ENCODE measurements at regions not wholly inside any gene's neighbourhood (a gene's known extent, or its start where the extent isn't known, plus 50 kb on each side); places are given as distances from the start of the nearest gene placed in this dataset.

GRCh38 chr15:87167055-87167454 is 1087.4 kb downstream of the AGBL1 start:
- no peak for TF ChIP-seq CTCF (IDR thresholded peaks at IDR 0.05; ENCODE audit: extremely low read depth, low read depth, low read length)
- H3K27ac ChIP-seq (ENCODE audit: low read depth, low read length): no peak overlapping the region
- H3K4me1 ChIP-seq (ENCODE audit: insufficient read depth, low read length): no peaks in the 10 kb centered on the region
- no peaks in the 10 kb centered on the region for H3K36me3 ChIP-seq (ENCODE audit: insufficient read depth, low read length)
- no peak overlapping the region for H3K4me3 ChIP-seq (ENCODE audit: insufficient read depth, low read length)
- no peaks in the 10 kb centered on the region for H3K9me3 ChIP-seq (ENCODE audit: low read depth, low read length)
- H4K20me1 ChIP-seq (ENCODE audit: insufficient read depth, low read length): no peaks in the 10 kb centered on the region
- no peaks in the 10 kb centered on the region for H3K27me3 ChIP-seq (ENCODE audit: insufficient read depth, low read length)
- no peaks in the 10 kb centered on the region for H3K79me2 ChIP-seq (ENCODE audit: insufficient read depth, low read length)
- no peak overlapping the region for H2AFZ ChIP-seq (ENCODE audit: low read length)
- DNase-seq (ENCODE audit: insufficient read length, low spot score, missing footprints): no peak
- H3K4me2 ChIP-seq (ENCODE audit: insufficient read depth, low read length): no peak overlapping the region

GRCh38 chr15:87155771-87156170 is 1076.1 kb downstream of the AGBL1 start:
- Histone ChIP-seq H3K4me2 (ENCODE audit: insufficient read depth, low read length) (no peak overlapping the region), H3K4me1 (ENCODE audit: insufficient read depth, low read length) (peaks cover 6% of the 10 kb centered on the region), H2AFZ (ENCODE audit: low read length) (peak overlapping the region; percentile 9), H3K27ac (ENCODE audit: low read depth, low read length) (peak overlapping the region; percentile 58), H3K79me2 (ENCODE audit: insufficient read depth, low read length) (no peaks in the 10 kb centered on the region), H4K20me1 (ENCODE audit: insufficient read depth, low read length) (no peaks in the 10 kb centered on the region), H3K27me3 (ENCODE audit: insufficient read depth, low read length) (no peaks in the 10 kb centered on the region), H3K9me3 (ENCODE audit: low read depth, low read length) (no peaks in the 10 kb centered on the region), H3K36me3 (ENCODE audit: insufficient read depth, low read length) (no peaks in the 10 kb centered on the region), H3K4me3 (ENCODE audit: insufficient read depth, low read length) (no peak overlapping the region)
- no peak for DNase-seq (ENCODE audit: insufficient read length, low spot score, missing footprints)
- no peak for TF ChIP-seq CTCF (IDR thresholded peaks at IDR 0.05; ENCODE audit: extremely low read depth, low read depth, low read length)

- no peak overlapping the region for H3K4me2 ChIP-seq (ENCODE audit: insufficient read depth, low read length)
- TF ChIP-seq CTCF (IDR thresholded peaks at IDR 0.05; ENCODE audit: extremely low read depth, low read depth, low read length): no peak
- peak overlapping the region; percentile 58 for H3K27ac ChIP-seq (ENCODE audit: low read depth, low read length)
- H3K9me3 ChIP-seq (ENCODE audit: low read depth, low read length): no peaks in the 10 kb centered on the region
- H2AFZ ChIP-seq (ENCODE audit: low read length): no peak overlapping the region
- H3K36me3 ChIP-seq (ENCODE audit: insufficient read depth, low read length): no peaks in the 10 kb centered on the region
- H3K4me1 ChIP-seq (ENCODE audit: insufficient read depth, low read length): peaks cover 6% of the 10 kb centered on the region
- H4K20me1 ChIP-seq (ENCODE audit: insufficient read depth, low read length): no peaks in the 10 kb centered on the region
- H3K4me3 ChIP-seq (ENCODE audit: insufficient read depth, low read length): no peak overlapping the region
- DNase-seq (ENCODE audit: insufficient read length, low spot score, missing footprints): peak; percentile 47
- H3K79me2 ChIP-seq (ENCODE audit: insufficient read depth, low read length): no peaks in the 10 kb centered on the region
- no peaks in the 10 kb centered on the region for H3K27me3 ChIP-seq (ENCODE audit: insufficient read depth, low read length)
Observed at GRCh38 chr15:87154761-87155160, 1075.1 kb downstream of the AGBL1 start.

GRCh38 chr15:87151202-87151748 is 1071.6 kb downstream of the AGBL1 start:
- H3K4me2 ChIP-seq (ENCODE audit: insufficient read depth, low read length): no peak overlapping the region
- H3K79me2 ChIP-seq (ENCODE audit: insufficient read depth, low read length): no peaks in the 10 kb centered on the region
- H3K4me1 ChIP-seq (ENCODE audit: insufficient read depth, low read length): peaks cover 6% of the 10 kb centered on the region
- no peak overlapping the region for H2AFZ ChIP-seq (ENCODE audit: low read length)
- no peak overlapping the region for H3K27ac ChIP-seq (ENCODE audit: low read depth, low read length)
- H3K9me3 ChIP-seq (ENCODE audit: low read depth, low read length): no peaks in the 10 kb centered on the region
- no peak overlapping the region for H3K4me3 ChIP-seq (ENCODE audit: insufficient read depth, low read length)
- no peaks in the 10 kb centered on the region for H4K20me1 ChIP-seq (ENCODE audit: insufficient read depth, low read length)
- DNase-seq (ENCODE audit: insufficient read length, low spot score, missing footprints): no peak
- H3K27me3 ChIP-seq (ENCODE audit: insufficient read depth, low read length): no peaks in the 10 kb centered on the region
- H3K36me3 ChIP-seq (ENCODE audit: insufficient read depth, low read length): no peaks in the 10 kb centered on the region
- TF ChIP-seq CTCF (IDR thresholded peaks at IDR 0.05; ENCODE audit: extremely low read depth, low read depth, low read length): no peak

Measured in osteoblast (primary cell).